ENCODE measurements at regions not wholly inside any gene's neighbourhood (a gene's known extent, or its start where the extent isn't known, plus 50 kb on each side); places are given as distances from the start of the nearest gene placed in this dataset.

- POLR2A ChIA-PET = interaction anchor here (3.4 kb wide), 1 partner anchor 10 kb away, joined by 10 read pairs; no protein-coding TSS in a partner anchor
- ATAC-seq (no peak), FAIRE-seq (no peak), DNase-seq (ENCODE audit: low spot score) (no peak)
- Histone ChIP-seq H3K4me1 (ENCODE audit: insufficient read depth, low read length) (no peaks in the 10 kb centered on the region), H3K36me3 (replicated peaks in 1 of 2; ENCODE audit: control insufficient read depth in 1 of 2, insufficient read depth in 2 of 2, low read length in 2 of 2) (no peaks in the 10 kb centered on the region), H2AFZ (ENCODE audit: low read length) (no peak overlapping the region), H3K4me2 (ENCODE audit: low read depth, low read length) (no peak overlapping the region), H3K9ac (ENCODE audit: insufficient read depth, low read depth, low read length) (no peak overlapping the region), H3K79me2 (ENCODE audit: insufficient read depth, low read length) (no peaks in the 10 kb centered on the region), H3K9me3 (ENCODE audit: low read length) (no peaks in the 10 kb centered on the region), H4K20me1 (ENCODE audit: insufficient read depth, low read length) (no peaks in the 10 kb centered on the region), H3K4me3 (replicated peaks in 1 of 3; ENCODE audit: insufficient read depth in 1 of 3, low read depth in 2 of 3, low read length in 3 of 3) (no peak overlapping the region), H3K27me3 (ENCODE audit: control insufficient read depth in 1 of 2, insufficient read depth in 2 of 2, low read length in 2 of 2) (no peaks in the 10 kb centered on the region), H3K27ac (ENCODE audit: extremely low read length, insufficient read depth, low read length) (no peak overlapping the region)
- no peak for TF ChIP-seq RNF219 (CRISPR knock-in tag; IDR thresholded peaks at IDR 0.05)
- TF ChIP-seq NFRKB (IDR thresholded peaks at IDR 0.05) = no peak
- TF ChIP-seq STAT6 (CRISPR knock-in tag; IDR thresholded peaks at IDR 0.05; ENCODE audit: borderline replicate concordance) = no peak
- TF ChIP-seq ZNF513 (CRISPR knock-in tag; conservative IDR thresholded peaks at IDR 0.05) = no peak
- no peak for TF ChIP-seq MTERF4 (CRISPR knock-in tag; IDR thresholded peaks at IDR 0.05)
- TF ChIP-seq SRF (IDR thresholded peaks at IDR 0.05; ENCODE audit: low read depth, low read length) = no peak
- no peak for TF ChIP-seq ZNF615 (CRISPR knock-in tag; IDR thresholded peaks at IDR 0.05; ENCODE audit: borderline replicate concordance)
- TF ChIP-seq ZNF296 (CRISPR knock-in tag; conservative IDR thresholded peaks at IDR 0.05) = no peak
- no peak for TF ChIP-seq MIER3 (CRISPR knock-in tag; IDR thresholded peaks at IDR 0.05; ENCODE audit: borderline replicate concordance)
- TF ChIP-seq SMARCC2 (IDR thresholded peaks at IDR 0.05) = no peak
- no peak for TF ChIP-seq ELK4 (CRISPR knock-in tag; IDR thresholded peaks at IDR 0.05; ENCODE audit: borderline replicate concordance)
- CTCF ChIA-PET (ENCODE audit: low intra/inter-chr PET ratio, low total read pairs) = no interaction called here
- 86% methylated on average over 6 of the region's 6 CpGs for WGBS (ENCODE audit: low lambda C conversion rate)
- intact Hi-C loops (cut with micrococcal nuclease; ENCODE audit: unreplicated experiment) = no loop called here
- in situ Hi-C loops (cut with HindIII; ENCODE audit: extremely low pct_ligation_motif_present, low pct_unique_long_range_greater_than_20kb) = no loop called here
- no TSS peak for BruUV-seq (replicated peaks)
These were observed 65.5 kb upstream of the NRIP1 start for GRCh38 chr21:15130326-15130725.
